HCT116 (cell line): ENCODE measurements at regions not wholly inside any gene's neighbourhood (a gene's known extent, or its start where the extent isn't known, plus 50 kb on each side); places are given as distances from the start of the nearest gene placed in this dataset.

Source experiments
- ATAC-seq: fragments of 200-7000 bp; cut with Tn5 transposase; 2 replicates; pipeline ENCODE4 v1.9.1; 2020; ENCODE audit warnings: mild to moderate bottlenecking, moderate library complexity
- BruUV-seq: library from RNA; stranded (reverse); fragments of 400-500 nt; replicated peaks from 2 replicates; lab custom pipeline; 2021; lab: Mats Ljungman, UMichigan
- CTCF ChIA-PET: fragments of 300-600 bp; sonication (Branson Sonifier 250); formaldehyde crosslinking; loops from one replicate; lab custom pipeline; 2021; ENCODE audit warnings: antibody characterized with exemption; lab: Charles Lee
- POLR2A ChIA-PET: fragments of 300-600, 350-600 bp; sonication (Branson Sonifier 250); formaldehyde crosslinking; loops from one replicate; lab custom pipeline; 2021; ENCODE audit warnings: antibody characterized with exemption; lab: Charles Lee
- RAD21 ChIA-PET, 2 experiments: fragments of 300-600 bp; sonication (Branson Sonifier 250); formaldehyde crosslinking; loops; one replicate each; lab custom pipeline; 2023; ENCODE audit warnings: low total read pairs in 2 of 2; ENCODE audit not compliant: uncharacterized antibody in 2 of 2, unreplicated experiment in 2 of 2, low non-redundant PET in 1 of 2; lab: Charles Lee
- DNase-seq: peaks from one replicate; pipeline ENCODE4 v3.0.0-alpha.2; 2010; ENCODE audit warnings: low read depth, low spot score
- H2AFZ ChIP-seq: fragments of 200-600 bp; shearing (Covaris generic), sonication (generic); 2 replicates; pipeline ENCODE4 v1.6.1; 2017; ENCODE audit warnings: low read depth, mixed run types, mixed read lengths, antibody characterized with exemption, low read length; ENCODE audit not compliant: poor library complexity, severe bottlenecking
- H3K27ac ChIP-seq: 2 replicates; pipeline ENCODE4 v1.5.1; 2012; ENCODE audit warnings: low read depth, low read length
- H3K27me3 ChIP-seq: fragments of 200-600 bp; sonication (generic); 2 replicates; pipeline ENCODE4 v1.6.1; 2016; ENCODE audit warnings: mixed run types, low read length, mixed read lengths; ENCODE audit not compliant: insufficient read depth
- H3K36me3 ChIP-seq, 2 experiments: fragments of 200-500 bp in 1 of 2; fragments of 200-600 bp in 1 of 2; sonication (Bioruptor generic) in 1 of 2; sonication (generic) in 1 of 2; 2 replicates each; pipeline versions ENCODE4 v1.5.1 to v1.6.1; 2014 to 2016; ENCODE audit warnings: low read length in 2 of 2, inconsistent platforms in 1 of 2, mixed read lengths in 1 of 2, mixed run types in 1 of 2; ENCODE audit not compliant: insufficient read depth in 2 of 2, control insufficient read depth in 1 of 2
- H3K4me1 ChIP-seq, 2 experiments: fragments of 200-600 bp in 1 of 2; sonication (generic) in 1 of 2; 2 replicates each; pipeline versions ENCODE4 v1.5.1 to v1.6.1; 2012 to 2017; ENCODE audit warnings: low read length in 2 of 2, inconsistent platforms in 1 of 2, mild to moderate bottlenecking in 1 of 2, mixed read lengths in 1 of 2, mixed run types in 1 of 2, moderate library complexity in 1 of 2; ENCODE audit not compliant: insufficient read depth in 2 of 2, control insufficient read depth in 1 of 2
- H3K4me2 ChIP-seq: fragments of 200-600 bp; sonication (generic); 2 replicates; pipeline ENCODE4 v1.6.1; 2017; ENCODE audit warnings: mixed run types, low read length, mixed read lengths
- H3K4me3 ChIP-seq, 2 experiments: fragments of 200-600 bp in 1 of 2; sonication (generic) in 1 of 2; replicated peaks in 1 of 2; 2 replicates each; pipeline ENCODE4 v1.5.1; 2011 to 2016; ENCODE audit warnings: low read length in 2 of 2, control low read depth in 1 of 2, low read depth in 1 of 2, mild to moderate bottlenecking in 1 of 2, mixed read lengths in 1 of 2, mixed run types in 1 of 2
- H3K79me2 ChIP-seq: fragments of 200-600 bp; sonication (generic); 2 replicates; pipeline ENCODE4 v1.6.1; 2017; ENCODE audit warnings: mild to moderate bottlenecking, mixed run types, low read length, moderate library complexity, mixed read lengths; ENCODE audit not compliant: insufficient read depth
- H3K9ac ChIP-seq: fragments of 200-600 bp; sonication (generic); 2 replicates; pipeline ENCODE4 v1.6.1; 2016; ENCODE audit warnings: low read length, mixed read lengths
- H3K9me2 ChIP-seq: fragments of 200-600 bp; sonication (generic), shearing (Covaris generic); 2 replicates; pipeline ENCODE4 v1.6.1; 2017; ENCODE audit warnings: mixed run types, mild to moderate bottlenecking, moderate library complexity; ENCODE audit not compliant: insufficient read depth
- H3K9me3 ChIP-seq, 2 experiments: fragments of 200-500 bp in 1 of 2; fragments of 200-600 bp in 1 of 2; sonication (Bioruptor generic) in 1 of 2; sonication (generic) in 1 of 2; 2 replicates each; pipeline ENCODE4 v1.6.1; 2014 to 2017; ENCODE audit warnings: low read length in 2 of 2, mixed read lengths in 2 of 2, inconsistent platforms in 1 of 2, low read depth in 1 of 2, mild to moderate bottlenecking in 1 of 2, mixed run types in 1 of 2, moderate library complexity in 1 of 2; ENCODE audit not compliant: control insufficient read depth in 1 of 2, insufficient read depth in 1 of 2
- H4K20me1 ChIP-seq: fragments of 200-600 bp; sonication (generic), shearing (Covaris generic); 2 replicates; pipeline ENCODE4 v1.6.1; 2017; ENCODE audit warnings: mixed run types, mild to moderate bottlenecking, moderate library complexity; ENCODE audit not compliant: insufficient read depth
- CEBPB ChIP-seq: IDR thresholded peaks from 2 replicates; pipeline ENCODE4 v1.6.1; 2012; ENCODE audit warnings: low read depth
- CTCF ChIP-seq, 3 experiments: fragments of 200-600 bp in 1 of 3; sonication (generic) in 1 of 3; IDR thresholded peaks in 2 of 3; conservative IDR thresholded peaks in 1 of 3; 2 replicates each; pipeline ENCODE4 v1.5.1; 2012 to 2017; ENCODE audit warnings: low read depth in 2 of 3, low read length in 2 of 3, antibody characterized with exemption in 1 of 3, borderline replicate concordance in 1 of 3, control low read depth in 1 of 3, mild to moderate bottlenecking in 1 of 3, mixed read lengths in 1 of 3, mixed run types in 1 of 3, moderate library complexity in 1 of 3; ENCODE audit not compliant: insufficient read depth in 1 of 3
- EZH2phosphoT487 ChIP-seq: fragments of 200-600 bp; IDR thresholded peaks from 2 replicates; pipeline ENCODE4 v1.6.1; 2018; ENCODE audit warnings: antibody characterized with exemption, borderline replicate concordance
- JUND ChIP-seq: IDR thresholded peaks from 2 replicates; pipeline ENCODE4 v1.6.1; 2012
- MAX ChIP-seq: IDR thresholded peaks from 2 replicates; pipeline ENCODE4 v1.6.1; 2012
- POLR2AphosphoS5 ChIP-seq: IDR thresholded peaks from 2 replicates; pipeline ENCODE4 v1.6.1; 2011; ENCODE audit warnings: mild to moderate bottlenecking, low read depth, low read length, moderate library complexity
- REST ChIP-seq: IDR thresholded peaks from 2 replicates; pipeline ENCODE4 v1.6.1; 2012; ENCODE audit warnings: low read depth
- SIN3A ChIP-seq: IDR thresholded peaks from 2 replicates; pipeline ENCODE4 v1.6.1; 2012; ENCODE audit warnings: low read depth
- SP1 ChIP-seq: IDR thresholded peaks from 2 replicates; pipeline ENCODE4 v1.6.1; 2012; ENCODE audit warnings: low read depth
- SRF ChIP-seq: IDR thresholded peaks from 2 replicates; pipeline ENCODE4 v1.6.1; 2012; ENCODE audit warnings: low read depth
- YY1 ChIP-seq: IDR thresholded peaks from 2 replicates; pipeline ENCODE4 v1.6.1; 2011; ENCODE audit warnings: low read length, low read depth, moderate library complexity, mild to moderate bottlenecking; ENCODE audit not compliant: insufficient replicate concordance; ENCODE audit errors: extremely low read depth
- ZFX ChIP-seq: fragments of 450-650 bp; IDR thresholded peaks from 2 replicates; pipeline ENCODE4 v1.6.1; 2017
- intact Hi-C: fragments of 100-400 bp; cut with micrococcal nuclease; formaldehyde crosslinking; loops from 2 replicates; pipeline ENCODE4 v1.10.0; 2022

GRCh38 chr7:153388611-153389010 is 629.1 kb downstream of the ACTR3B start:
- Histone ChIP-seq H3K36me3 (no peaks in the 10 kb centered on the region), H3K4me2 (no peak overlapping the region), H3K4me1 (no peaks in the 10 kb centered on the region), H2AFZ (no peak overlapping the region), H3K27ac (no peak overlapping the region), H4K20me1 (no peaks in the 10 kb centered on the region), H3K4me3 (no peak overlapping the region), H3K9ac (no peak overlapping the region), H3K27me3 (no peaks in the 10 kb centered on the region), H3K79me2 (no peaks in the 10 kb centered on the region), H3K9me3 (peaks cover 0 to 20% of the 10 kb centered on the region in 2 experiments; a peak in 2 of 4 replicates), H3K9me2 (no peaks in the 10 kb centered on the region)
- ATAC-seq (no peak), DNase-seq (no peak)
- BruUV-seq = no TSS peak
- ChIA-PET POLR2A (no interaction called here), RAD21 (no interaction called here), CTCF (no interaction called here)
- intact Hi-C loops = no loop called here
- TF ChIP-seq CEBPB (no peak), SP1 (no peak), CTCF (IDR thresholded peaks at IDR 0.05 in 2 of 3, conservative IDR thresholded peaks at IDR 0.05 in 1 of 3; ENCODE audit: borderline replicate concordance in 1 of 3, insufficient read depth in 1 of 3, low read depth in 2 of 3, low read length in 2 of 3) (no peak), EZH2phosphoT487 (no peak), REST (no peak), SIN3A (no peak), MAX (no peak), YY1 (no peak), SRF (no peak), JUND (no peak), POLR2AphosphoS5 (no peak), ZFX (no peak)
